ENCODE measurements at regions not wholly inside any gene's neighbourhood (a gene's known extent, or its start where the extent isn't known, plus 50 kb on each side); places are given as distances from the start of the nearest gene placed in this dataset.

- no peak for TF ChIP-seq EZH2 (IDR thresholded peaks at IDR 0.05; ENCODE audit: borderline replicate concordance, low read depth, low read length, severe bottlenecking)
- TF ChIP-seq, protein P1, sequence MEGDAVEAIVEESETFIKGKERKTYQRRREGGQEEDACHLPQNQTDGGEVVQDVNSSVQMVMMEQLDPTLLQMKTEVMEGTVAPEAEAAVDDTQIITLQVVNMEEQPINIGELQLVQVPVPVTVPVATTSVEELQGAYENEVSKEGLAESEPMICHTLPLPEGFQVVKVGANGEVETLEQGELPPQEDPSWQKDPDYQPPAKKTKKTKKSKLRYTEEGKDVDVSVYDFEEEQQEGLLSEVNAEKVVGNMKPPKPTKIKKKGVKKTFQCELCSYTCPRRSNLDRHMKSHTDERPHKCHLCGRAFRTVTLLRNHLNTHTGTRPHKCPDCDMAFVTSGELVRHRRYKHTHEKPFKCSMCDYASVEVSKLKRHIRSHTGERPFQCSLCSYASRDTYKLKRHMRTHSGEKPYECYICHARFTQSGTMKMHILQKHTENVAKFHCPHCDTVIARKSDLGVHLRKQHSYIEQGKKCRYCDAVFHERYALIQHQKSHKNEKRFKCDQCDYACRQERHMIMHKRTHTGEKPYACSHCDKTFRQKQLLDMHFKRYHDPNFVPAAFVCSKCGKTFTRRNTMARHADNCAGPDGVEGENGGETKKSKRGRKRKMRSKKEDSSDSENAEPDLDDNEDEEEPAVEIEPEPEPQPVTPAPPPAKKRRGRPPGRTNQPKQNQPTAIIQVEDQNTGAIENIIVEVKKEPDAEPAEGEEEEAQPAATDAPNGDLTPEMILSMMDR (IDR thresholded peaks at IDR 0.05; ENCODE audit: borderline replicate concordance, extremely low read depth, low read length, poor library complexity, severe bottlenecking): no peak
- Histone ChIP-seq H3K27ac (ENCODE audit: low read length) (no peak overlapping the region), H3K27me3 (ENCODE audit: insufficient read depth, low read length, poor library complexity) (no peaks in the 10 kb centered on the region), H3K4me3 (ENCODE audit: low read depth in 1 of 2, low read length in 2 of 2) (no peak overlapping the region), H3K9ac (ENCODE audit: low read depth, low read length) (no peak overlapping the region), H3K9me3 (ENCODE audit: insufficient read depth, low read length, severe bottlenecking) (no peaks in the 10 kb centered on the region), H3K4me1 (ENCODE audit: insufficient read depth, low read length) (no peaks in the 10 kb centered on the region), H4K20me1 (ENCODE audit: insufficient read depth, low read length) (no peaks in the 10 kb centered on the region), H3K4me2 (ENCODE audit: insufficient read depth, low read length) (no peak overlapping the region), H3K36me3 (ENCODE audit: insufficient read depth, low read length) (no peaks in the 10 kb centered on the region), H3K79me2 (ENCODE audit: insufficient read depth, low read length) (no peaks in the 10 kb centered on the region), H2AFZ (ENCODE audit: low read depth, low read length) (no peak overlapping the region)
- ATAC-seq (ENCODE audit: insufficient read depth, low read depth) (no peak), DNase-seq (no peak)
These were observed 174.0 kb upstream of the IL15 start for GRCh38 chr4:141462361-141462760.

DNA sequence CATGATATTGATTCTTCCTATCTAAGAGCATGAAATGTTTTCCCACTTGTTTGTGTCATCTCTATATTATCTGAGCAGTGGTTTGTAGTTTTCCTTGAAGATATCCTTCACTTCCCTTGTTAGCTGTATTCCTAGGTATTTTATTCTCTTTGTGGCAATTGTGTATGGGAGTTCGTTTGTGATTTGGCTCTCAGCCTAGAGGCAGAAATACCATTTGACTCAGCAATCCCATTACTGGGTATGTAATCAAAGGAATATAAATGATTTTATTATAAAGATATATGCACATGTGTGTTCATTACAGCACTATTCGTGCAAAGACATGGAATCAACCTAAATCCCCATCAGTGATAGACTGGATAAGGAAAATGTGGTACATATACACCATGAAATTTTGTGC is 172.7 kb upstream of the IL15 start:
- Histone ChIP-seq H3K4me3 (ENCODE audit: low read depth in 1 of 2, low read length in 2 of 2) (no peak overlapping the region), H2AFZ (ENCODE audit: low read depth, low read length) (no peak overlapping the region), H3K4me2 (ENCODE audit: insufficient read depth, low read length) (no peak overlapping the region), H3K4me1 (ENCODE audit: insufficient read depth, low read length) (no peaks in the 10 kb centered on the region), H3K27ac (ENCODE audit: low read length) (no peak overlapping the region), H3K9ac (ENCODE audit: low read depth, low read length) (no peak overlapping the region), H3K79me2 (ENCODE audit: insufficient read depth, low read length) (no peaks in the 10 kb centered on the region), H3K36me3 (ENCODE audit: insufficient read depth, low read length) (no peaks in the 10 kb centered on the region), H4K20me1 (ENCODE audit: insufficient read depth, low read length) (no peaks in the 10 kb centered on the region), H3K27me3 (ENCODE audit: insufficient read depth, low read length, poor library complexity) (no peaks in the 10 kb centered on the region), H3K9me3 (ENCODE audit: insufficient read depth, low read length, severe bottlenecking) (no peaks in the 10 kb centered on the region)
- TF ChIP-seq, protein P1 (IDR thresholded peaks at IDR 0.05; ENCODE audit: borderline replicate concordance, extremely low read depth, low read length, poor library complexity, severe bottlenecking): no peak
- TF ChIP-seq EZH2 (IDR thresholded peaks at IDR 0.05; ENCODE audit: borderline replicate concordance, low read depth, low read length, severe bottlenecking): no peak
- DNase-seq (no peak), ATAC-seq (ENCODE audit: insufficient read depth, low read depth) (no peak)

DNA sequence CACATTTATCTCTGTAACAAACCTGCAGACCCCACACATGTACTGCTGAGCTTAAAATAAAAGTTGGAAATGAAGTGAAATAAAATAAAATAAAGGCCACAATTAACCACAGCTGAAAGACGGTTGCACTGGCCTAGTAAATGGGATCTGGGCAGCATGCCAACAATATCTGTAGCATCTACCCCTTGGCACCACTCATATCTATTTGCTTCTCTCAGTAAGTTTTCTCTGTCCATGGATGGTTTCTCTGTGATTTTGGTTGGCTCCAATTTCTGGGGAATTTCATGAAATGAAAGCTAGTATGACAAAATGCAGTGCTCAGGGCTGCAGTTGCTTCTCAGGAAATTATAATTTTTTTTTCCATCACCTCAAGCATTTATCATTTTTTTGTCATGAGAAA is 172.0 kb upstream of the IL15 start:
- no peaks in the 10 kb centered on the region for H3K36me3 ChIP-seq (ENCODE audit: insufficient read depth, low read length)
- no peaks in the 10 kb centered on the region for H3K4me1 ChIP-seq (ENCODE audit: insufficient read depth, low read length)
- no peak for TF ChIP-seq EZH2 (IDR thresholded peaks at IDR 0.05; ENCODE audit: borderline replicate concordance, low read depth, low read length, severe bottlenecking)
- TF ChIP-seq, protein P1 (IDR thresholded peaks at IDR 0.05; ENCODE audit: borderline replicate concordance, extremely low read depth, low read length, poor library complexity, severe bottlenecking): no peak
- no peak overlapping the region for H2AFZ ChIP-seq (ENCODE audit: low read depth, low read length)
- H3K4me3 ChIP-seq (ENCODE audit: low read depth in 1 of 2, low read length in 2 of 2): no peak overlapping the region
- no peaks in the 10 kb centered on the region for H3K9me3 ChIP-seq (ENCODE audit: insufficient read depth, low read length, severe bottlenecking)
- no peaks in the 10 kb centered on the region for H4K20me1 ChIP-seq (ENCODE audit: insufficient read depth, low read length)
- H3K27me3 ChIP-seq (ENCODE audit: insufficient read depth, low read length, poor library complexity): no peaks in the 10 kb centered on the region
- no peak for DNase-seq
- no peak for ATAC-seq (ENCODE audit: insufficient read depth, low read depth)
- H3K27ac ChIP-seq (ENCODE audit: low read length): no peak overlapping the region
- H3K9ac ChIP-seq (ENCODE audit: low read depth, low read length): no peak overlapping the region
- no peak overlapping the region for H3K4me2 ChIP-seq (ENCODE audit: insufficient read depth, low read length)
- no peaks in the 10 kb centered on the region for H3K79me2 ChIP-seq (ENCODE audit: insufficient read depth, low read length)

DNA sequence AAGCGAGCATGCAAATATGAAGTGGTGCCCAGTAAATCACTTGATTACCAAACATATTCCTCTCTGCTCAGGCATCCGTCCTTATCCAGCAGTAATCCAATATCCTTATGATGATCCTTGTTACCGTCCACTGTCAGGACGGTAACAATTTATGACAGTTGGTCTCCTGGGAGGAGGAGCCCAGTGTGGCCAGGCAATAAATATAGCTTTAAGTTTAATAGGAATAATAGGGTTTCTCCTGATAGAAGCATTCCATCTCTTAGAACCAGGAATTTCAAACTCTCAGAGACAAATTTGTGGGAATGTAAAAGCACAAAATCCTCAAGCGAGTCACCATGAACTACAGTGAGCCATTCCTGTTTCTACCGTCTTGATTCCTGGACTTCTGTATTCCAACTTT is 171.2 kb upstream of the IL15 start:
- no peak for DNase-seq
- no peaks in the 10 kb centered on the region for H4K20me1 ChIP-seq (ENCODE audit: insufficient read depth, low read length)
- H3K79me2 ChIP-seq (ENCODE audit: insufficient read depth, low read length): no peaks in the 10 kb centered on the region
- H3K27me3 ChIP-seq (ENCODE audit: insufficient read depth, low read length, poor library complexity): no peaks in the 10 kb centered on the region
- H3K36me3 ChIP-seq (ENCODE audit: insufficient read depth, low read length): no peaks in the 10 kb centered on the region
- no peak for TF ChIP-seq EZH2 (IDR thresholded peaks at IDR 0.05; ENCODE audit: borderline replicate concordance, low read depth, low read length, severe bottlenecking)
- TF ChIP-seq, protein P1 (IDR thresholded peaks at IDR 0.05; ENCODE audit: borderline replicate concordance, extremely low read depth, low read length, poor library complexity, severe bottlenecking): no peak
- H3K27ac ChIP-seq (ENCODE audit: low read length): no peak overlapping the region
- H3K4me1 ChIP-seq (ENCODE audit: insufficient read depth, low read length): no peaks in the 10 kb centered on the region
- no peak overlapping the region for H3K4me3 ChIP-seq (ENCODE audit: low read depth in 1 of 2, low read length in 2 of 2)
- H3K9me3 ChIP-seq (ENCODE audit: insufficient read depth, low read length, severe bottlenecking): no peaks in the 10 kb centered on the region
- no peak overlapping the region for H3K4me2 ChIP-seq (ENCODE audit: insufficient read depth, low read length)
- no peak overlapping the region for H2AFZ ChIP-seq (ENCODE audit: low read depth, low read length)
- ATAC-seq (ENCODE audit: insufficient read depth, low read depth): no peak
- no peak overlapping the region for H3K9ac ChIP-seq (ENCODE audit: low read depth, low read length)

Data from DND-41 (cell line).